GM23338 (cell line): ENCODE measurements at regions not wholly inside any gene's neighbourhood (a gene's known extent, or its start where the extent isn't known, plus 50 kb on each side); places are given as distances from the start of the nearest gene placed in this dataset.

Experiments used
- ATAC-seq: fragments of 200-7000 bp; cut with Tn5 transposase; 3 replicates; pipeline ENCODE4 v1.9.1; 2020
- DNase-seq: peaks from one replicate; pipeline ENCODE4 v3.0.0-alpha.2; 2015; ENCODE audit warnings: low spot score
- H2AFZ ChIP-seq: fragments of 200-600 bp; sonication (generic); 2 replicates; pipeline ENCODE4 v1.8.0; 2016; ENCODE audit warnings: antibody characterized with exemption, mild to moderate bottlenecking, moderate library complexity
- H3F3A ChIP-seq: fragments of 200-600 bp; sonication (generic); replicated peaks from 2 replicates; pipeline ENCODE4 v1.8.0; 2017; ENCODE audit warnings: antibody characterized with exemption, mixed run types, low read depth
- H3K27ac ChIP-seq: fragments of 200-600 bp; sonication (generic); 2 replicates; pipeline ENCODE4 v1.6.1; 2016; ENCODE audit warnings: low read depth
- H3K27me3 ChIP-seq: fragments of 200-600 bp; sonication (generic); 2 replicates; pipeline ENCODE4 v1.8.0; 2016; ENCODE audit warnings: mild to moderate bottlenecking, mixed run types, moderate library complexity; ENCODE audit not compliant: insufficient read depth
- H3K36me3 ChIP-seq: fragments of 200-600 bp; sonication (generic); 2 replicates; pipeline ENCODE4 v1.8.0; 2016; ENCODE audit warnings: mild to moderate bottlenecking; ENCODE audit not compliant: insufficient read depth
- H3K4me1 ChIP-seq: fragments of 200-600 bp; sonication (generic); 2 replicates; pipeline ENCODE4 v1.8.0; 2016; ENCODE audit warnings: mild to moderate bottlenecking, moderate library complexity; ENCODE audit not compliant: insufficient read depth
- H3K4me2 ChIP-seq: fragments of 200-600 bp; sonication (generic); 2 replicates; pipeline ENCODE4 v1.7.1; 2017; ENCODE audit warnings: mixed run types
- H3K4me3 ChIP-seq: fragments of 200-600 bp; sonication (generic); 2 replicates; pipeline ENCODE4 v1.6.1; 2016; ENCODE audit warnings: mixed run types
- H3K79me2 ChIP-seq: fragments of 200-600 bp; sonication (generic); replicated peaks from 2 replicates; pipeline ENCODE4 v1.8.0; 2017; ENCODE audit warnings: mild to moderate bottlenecking; ENCODE audit not compliant: insufficient read depth
- H3K9me2 ChIP-seq: fragments of 200-600 bp; sonication (generic); 2 replicates; pipeline ENCODE4 v1.8.0; 2017; ENCODE audit not compliant: insufficient read depth
- H4K20me1 ChIP-seq: fragments of 200-600 bp; sonication (generic); replicated peaks from 2 replicates; pipeline ENCODE4 v1.8.0; 2017; ENCODE audit warnings: mild to moderate bottlenecking; ENCODE audit not compliant: insufficient read depth
- H3K27ac Mint-ChIP-seq: 2 replicates; pipeline ENCODE4 v1.8.0; 2020; ENCODE audit warnings: inconsistent platforms, mild to moderate bottlenecking, moderate library complexity, mixed read lengths
- H3K27me3 Mint-ChIP-seq: 3 replicates; pipeline ENCODE4 v1.8.0; 2022; ENCODE audit warnings: low read depth, mild to moderate bottlenecking, moderate library complexity, mixed read lengths, inconsistent platforms; ENCODE audit not compliant: insufficient read depth, poor library complexity
- H3K36me3 Mint-ChIP-seq: 3 replicates; pipeline ENCODE4 v1.8.0; 2021; ENCODE audit warnings: low read depth, mild to moderate bottlenecking, inconsistent platforms, moderate library complexity, mixed read lengths
- H3K4me1 Mint-ChIP-seq: 3 replicates; pipeline ENCODE4 v1.8.0; 2020; ENCODE audit warnings: mild to moderate bottlenecking, inconsistent platforms, mixed read lengths
- H3K4me3 Mint-ChIP-seq: 3 replicates; pipeline ENCODE4 v1.8.0; 2021; ENCODE audit warnings: moderate library complexity, mild to moderate bottlenecking, inconsistent platforms, mixed read lengths
- H3K9me3 Mint-ChIP-seq: 3 replicates; pipeline ENCODE4 v1.8.0; 2020; ENCODE audit warnings: moderate library complexity, mild to moderate bottlenecking, inconsistent platforms, mixed read lengths
- CREB1 ChIP-seq: fragments of 250-450 bp; sonication (Bioruptor Pico); IDR thresholded peaks from 2 replicates; pipeline ENCODE4 v1.5.0; 2020; ENCODE audit warnings: low read depth, mild to moderate bottlenecking, moderate library complexity
- CTCF ChIP-seq, 2 experiments: fragments of 200-600 bp in 1 of 2; sonication (generic) in 1 of 2; conservative IDR thresholded peaks; 2 replicates each; pipeline versions ENCODE4 v1.5.1 to v1.6.1; 2016 to 2017; ENCODE audit warnings: antibody characterized with exemption in 2 of 2, low read depth in 2 of 2, mild to moderate bottlenecking in 2 of 2, moderate library complexity in 1 of 2
- ETS1 ChIP-seq: IDR thresholded peaks from 2 replicates; pipeline ENCODE4 v1.6.1; 2016; ENCODE audit warnings: antibody characterized with exemption
- EZH2 ChIP-seq: fragments of 200-600 bp; sonication (generic); IDR thresholded peaks from one replicate; pipeline ENCODE4 v1.8.0; 2017; ENCODE audit warnings: antibody characterized with exemption, mild to moderate bottlenecking, low read depth; ENCODE audit not compliant: unreplicated experiment
- EZH2phosphoT487 ChIP-seq: fragments of 200-600 bp; sonication (generic); IDR thresholded peaks from one replicate; pipeline ENCODE4 v1.8.1; 2018; ENCODE audit warnings: antibody characterized with exemption; ENCODE audit not compliant: unreplicated experiment
- JUNB ChIP-seq: IDR thresholded peaks from one replicate; pipeline ENCODE4 v1.6.1; 2016; ENCODE audit warnings: antibody characterized with exemption; ENCODE audit not compliant: unreplicated experiment
- NANOG ChIP-seq: IDR thresholded peaks from 2 replicates; pipeline ENCODE4 v1.6.1; 2016; ENCODE audit warnings: antibody characterized with exemption, borderline replicate concordance
- POLR2AphosphoS5 ChIP-seq: IDR thresholded peaks from 2 replicates; pipeline ENCODE4 v1.6.1; 2016; ENCODE audit warnings: antibody characterized with exemption, low read depth
- REST ChIP-seq: IDR thresholded peaks from one replicate; pipeline ENCODE4 v1.6.1; 2018; ENCODE audit warnings: antibody characterized with exemption; ENCODE audit not compliant: unreplicated experiment
- STAT1 ChIP-seq: IDR thresholded peaks from one replicate; pipeline ENCODE4 v1.6.1; 2016; ENCODE audit warnings: antibody characterized with exemption; ENCODE audit not compliant: unreplicated experiment
- ZNF114 ChIP-seq: fragments of 250-450 bp; sonication (Bioruptor Pico); IDR thresholded peaks from 2 replicates; pipeline ENCODE4 v1.5.0; 2020; ENCODE audit warnings: mild to moderate bottlenecking, moderate library complexity
- ZNF331 ChIP-seq: fragments of 250-450 bp; sonication (Bioruptor Pico); IDR thresholded peaks from 2 replicates; pipeline ENCODE4 v1.5.0; 2020; ENCODE audit warnings: low read depth, mild to moderate bottlenecking, moderate library complexity
- ZNF462 ChIP-seq: fragments of 250-450 bp; sonication (Bioruptor Pico); IDR thresholded peaks from 2 replicates; pipeline ENCODE4 v1.5.0; 2020; ENCODE audit warnings: mild to moderate bottlenecking, moderate library complexity

- Histone ChIP-seq H4K20me1 (no peaks in the 10 kb centered on the region), H3K27ac (no peak overlapping the region), H3F3A (no peaks in the 10 kb centered on the region), H3K9me2 (no peaks in the 10 kb centered on the region; the same call in 1 of the 2 replicates), H3K79me2 (no peaks in the 10 kb centered on the region), H3K4me1 (no peaks in the 10 kb centered on the region), H3K4me3 (no peak overlapping the region), H3K27me3 (no peaks in the 10 kb centered on the region), H3K4me2 (no peak overlapping the region), H3K36me3 (no peaks in the 10 kb centered on the region; the same call in 1 of the 2 replicates), H2AFZ (no peak overlapping the region)
- TF ChIP-seq CREB1 = no peak
- no peak for TF ChIP-seq ZNF462
- TF ChIP-seq ZNF331 = no peak
- no peak for TF ChIP-seq NANOG
- TF ChIP-seq POLR2AphosphoS5 = no peak
- no peak for TF ChIP-seq REST
- no peak for TF ChIP-seq ZNF114 (CRISPR knock-in tag)
- TF ChIP-seq EZH2 = no peak
- TF ChIP-seq STAT1 = no peak
- TF ChIP-seq EZH2phosphoT487 = no peak
- TF ChIP-seq CTCF (conservative IDR thresholded peaks at IDR 0.05; ENCODE audit: low read depth in 2 of 2) = no peak
- no peak for TF ChIP-seq ETS1
- TF ChIP-seq JUNB = no peak
- Mint-ChIP-seq H3K4me3 (no peak overlapping the region), H3K27me3 (no peaks in the 10 kb centered on the region), H3K4me1 (peaks cover 2% of the 10 kb centered on the region), H3K27ac (no peak overlapping the region), H3K36me3 (no peaks in the 10 kb centered on the region), H3K9me3 (no peaks in the 10 kb centered on the region; the same call in 2 of the 3 replicates)
- ATAC-seq = no peak
- DNase-seq = no peak
Observed at GRCh38 chr4:133972586-133972985, 229.0 kb downstream of the PABPC4L start.
